Mammary epithelial cell (primary cell): ENCODE measurements at regions not wholly inside any gene's neighbourhood (a gene's known extent, or its start where the extent isn't known, plus 50 kb on each side); places are given as distances from the start of the nearest gene placed in this dataset.

Experiments used
- EZH2 ChIP-seq: IDR thresholded peaks from 2 replicates; pipeline ENCODE4 v1.6.1; 2012; ENCODE audit warnings: low read length, inconsistent platforms, borderline replicate concordance
- TF ChIP-seq, protein P1 (sequence below), 2 donors: IDR thresholded peaks in 1 of 2; conservative IDR thresholded peaks in 1 of 2; 2 replicates each; pipeline ENCODE4 v1.5.1; 2011 to 2012; ENCODE audit warnings: inconsistent platforms in 2 of 2, low read length in 2 of 2, mild to moderate bottlenecking in 2 of 2, control low read depth in 1 of 2, low read depth in 1 of 2; ENCODE audit not compliant: insufficient read depth in 1 of 2; ENCODE audit errors: extremely low read depth in 1 of 2

DNA sequence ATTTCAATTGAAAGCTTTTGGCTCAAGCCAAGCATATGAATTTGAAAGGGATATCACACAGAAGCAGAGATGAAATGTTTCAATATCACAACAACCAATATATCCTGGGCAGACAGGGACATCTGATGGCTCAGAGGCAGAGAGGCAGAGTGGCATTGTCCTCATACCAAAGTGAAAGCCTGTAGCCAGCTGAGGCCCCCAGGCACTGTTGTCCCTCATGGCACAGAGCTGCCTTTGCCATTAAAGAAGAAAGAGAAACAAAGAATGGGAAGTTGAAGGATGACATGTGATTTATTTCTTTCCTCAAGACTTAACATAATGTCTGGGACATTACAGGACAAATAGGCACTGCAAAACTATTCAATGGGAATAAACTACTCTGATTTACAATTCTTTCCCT lies 504.3 kb upstream of the PCDH15 start:
- TF ChIP-seq, protein P1, sequence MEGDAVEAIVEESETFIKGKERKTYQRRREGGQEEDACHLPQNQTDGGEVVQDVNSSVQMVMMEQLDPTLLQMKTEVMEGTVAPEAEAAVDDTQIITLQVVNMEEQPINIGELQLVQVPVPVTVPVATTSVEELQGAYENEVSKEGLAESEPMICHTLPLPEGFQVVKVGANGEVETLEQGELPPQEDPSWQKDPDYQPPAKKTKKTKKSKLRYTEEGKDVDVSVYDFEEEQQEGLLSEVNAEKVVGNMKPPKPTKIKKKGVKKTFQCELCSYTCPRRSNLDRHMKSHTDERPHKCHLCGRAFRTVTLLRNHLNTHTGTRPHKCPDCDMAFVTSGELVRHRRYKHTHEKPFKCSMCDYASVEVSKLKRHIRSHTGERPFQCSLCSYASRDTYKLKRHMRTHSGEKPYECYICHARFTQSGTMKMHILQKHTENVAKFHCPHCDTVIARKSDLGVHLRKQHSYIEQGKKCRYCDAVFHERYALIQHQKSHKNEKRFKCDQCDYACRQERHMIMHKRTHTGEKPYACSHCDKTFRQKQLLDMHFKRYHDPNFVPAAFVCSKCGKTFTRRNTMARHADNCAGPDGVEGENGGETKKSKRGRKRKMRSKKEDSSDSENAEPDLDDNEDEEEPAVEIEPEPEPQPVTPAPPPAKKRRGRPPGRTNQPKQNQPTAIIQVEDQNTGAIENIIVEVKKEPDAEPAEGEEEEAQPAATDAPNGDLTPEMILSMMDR (conservative IDR thresholded peaks at IDR 0.05 in 1 of 2, IDR thresholded peaks at IDR 0.05 in 1 of 2; ENCODE audit: extremely low read depth in 1 of 2, insufficient read depth in 1 of 2, low read depth in 1 of 2, low read length in 2 of 2): no peak
- no peak for TF ChIP-seq EZH2
